Stromal cell of bone marrow (primary cell): ENCODE measurements at regions not wholly inside any gene's neighbourhood (a gene's known extent, or its start where the extent isn't known, plus 50 kb on each side); places are given as distances from the start of the nearest gene placed in this dataset.
A peak's percentile ranks its signal among the peaks of the same experiment; 100 is the strongest.

Experiments used
- DNase-seq: peaks from one replicate; pipeline ENCODE4 v3.0.0-alpha.2; 2012; ENCODE audit warnings: low read depth

- DNase-seq: no peak
Measured at GRCh38 chr18:26700728-26701127, 152.4 kb upstream of the KCTD1 start.

GRCh38 chr18:26700201-26700600 is 151.8 kb upstream of the KCTD1 start:
- DNase-seq: no peak

GRCh38 chr18:26697186-26697884 is 149.0 kb upstream of the KCTD1 start:
- DNase-seq: no peak

- DNase-seq: no peak
Measured at GRCh38 chr18:26696786-26697185, 148.4 kb upstream of the KCTD1 start.

GRCh38 chr18:26696308-26696707 is 148.0 kb upstream of the KCTD1 start:
- DNase-seq: no peak

GRCh38 chr18:26689226-26689879 is 141.0 kb upstream of the KCTD1 start:
- no peak for DNase-seq

GRCh38 chr18:26686532-26686931 is 138.2 kb upstream of the KCTD1 start:
- DNase-seq: no peak

GRCh38 chr18:26685438-26686157 is 137.2 kb upstream of the KCTD1 start:
- DNase-seq: no peak

- no peak for DNase-seq
Measured at GRCh38 chr18:26677957-26678356, 129.6 kb upstream of the KCTD1 start.

GRCh38 chr18:26667046-26667445 is 118.7 kb upstream of the KCTD1 start:
- DNase-seq: no peak

- no peak for DNase-seq
Measured at GRCh38 chr18:26662996-26663395, 114.6 kb upstream of the KCTD1 start.

- no peak for DNase-seq
Measured at GRCh38 chr18:26657631-26658581, 109.6 kb upstream of the KCTD1 start.

GRCh38 chr18:26656944-26657536 is 108.7 kb upstream of the KCTD1 start:
- peak; percentile 32 for DNase-seq

GRCh38 chr18:26656431-26656943 is 108.1 kb upstream of the KCTD1 start:
- no peak for DNase-seq

- no peak for DNase-seq
Measured at GRCh38 chr18:26655525-26656430, 107.4 kb upstream of the KCTD1 start.

GRCh38 chr18:26654616-26655524 is 106.5 kb upstream of the KCTD1 start:
- DNase-seq: no peak

GRCh38 chr18:26653943-26654615 is 105.7 kb upstream of the KCTD1 start:
- no peak for DNase-seq

- DNase-seq: no peak
Measured at GRCh38 chr18:26652501-26652900, 104.1 kb upstream of the KCTD1 start.
